H1 (cell line): ENCODE measurements at regions not wholly inside any gene's neighbourhood (a gene's known extent, or its start where the extent isn't known, plus 50 kb on each side); places are given as distances from the start of the nearest gene placed in this dataset.

Experiments used
- CBX5 ChIP-seq: fragments of 300-800, 300-1000 bp; sonication (generic); IDR thresholded peaks from 2 replicates; pipeline ENCODE4 v1.7.1; 2016; ENCODE audit warnings: antibody characterized with exemption, low read length, low read depth
- CEBPB ChIP-seq: IDR thresholded peaks from 2 replicates; pipeline ENCODE4 v1.6.1; 2012; ENCODE audit warnings: low read depth, low read length
- CREB1 ChIP-seq: IDR thresholded peaks from 2 replicates; pipeline ENCODE4 v1.6.1; 2012; ENCODE audit warnings: inconsistent platforms
- CTCF ChIP-seq, 3 experiments: IDR thresholded peaks; 1 replicate in 2 of 3; 2 replicates in 1 of 3; pipeline versions ENCODE4 v1.5.1 to v1.6.1; 2011; ENCODE audit warnings: low read length in 3 of 3, mild to moderate bottlenecking in 3 of 3, inconsistent platforms in 2 of 3, low read depth in 1 of 3, moderate library complexity in 1 of 3; ENCODE audit not compliant: insufficient read depth in 1 of 3; ENCODE audit errors: control extremely low read depth in 1 of 3
- E2F6 ChIP-seq: IDR thresholded peaks from 2 replicates; pipeline ENCODE4 v1.6.1; 2012; ENCODE audit warnings: inconsistent platforms
- EZH2 ChIP-seq: fragments of 200-600 bp; sonication (generic); IDR thresholded peaks from 2 replicates; pipeline ENCODE4 v1.7.1; 2012; ENCODE audit warnings: low read depth, mild to moderate bottlenecking, moderate library complexity, low read length, inconsistent platforms; ENCODE audit not compliant: severe bottlenecking
- POLR2A ChIP-seq, 2 experiments: IDR thresholded peaks; 1 replicate in 1 of 2; 2 replicates in 1 of 2; pipeline ENCODE4 v1.6.1; 2011; ENCODE audit warnings: low read depth in 2 of 2, low read length in 2 of 2, mild to moderate bottlenecking in 2 of 2; ENCODE audit errors: control extremely low read depth in 1 of 2
- POLR2AphosphoS5 ChIP-seq: IDR thresholded peaks from 2 replicates; pipeline ENCODE4 v1.6.1; 2011; ENCODE audit warnings: low read depth, low read length
- RBBP5 ChIP-seq: IDR thresholded peaks from 2 replicates; pipeline ENCODE4 v1.7.1; 2012; ENCODE audit warnings: low read depth, mild to moderate bottlenecking, inconsistent platforms, low read length, moderate library complexity, borderline replicate concordance
- YY1 ChIP-seq: IDR thresholded peaks from 2 replicates; pipeline ENCODE4 v1.6.1; 2011; ENCODE audit warnings: low read depth, mild to moderate bottlenecking, low read length
- TF ChIP-seq, protein P1 (sequence below): IDR thresholded peaks from 2 replicates; pipeline ENCODE4 v1.6.1; 2011; ENCODE audit warnings: low read depth, mild to moderate bottlenecking, low read length; ENCODE audit not compliant: insufficient read depth

DNA sequence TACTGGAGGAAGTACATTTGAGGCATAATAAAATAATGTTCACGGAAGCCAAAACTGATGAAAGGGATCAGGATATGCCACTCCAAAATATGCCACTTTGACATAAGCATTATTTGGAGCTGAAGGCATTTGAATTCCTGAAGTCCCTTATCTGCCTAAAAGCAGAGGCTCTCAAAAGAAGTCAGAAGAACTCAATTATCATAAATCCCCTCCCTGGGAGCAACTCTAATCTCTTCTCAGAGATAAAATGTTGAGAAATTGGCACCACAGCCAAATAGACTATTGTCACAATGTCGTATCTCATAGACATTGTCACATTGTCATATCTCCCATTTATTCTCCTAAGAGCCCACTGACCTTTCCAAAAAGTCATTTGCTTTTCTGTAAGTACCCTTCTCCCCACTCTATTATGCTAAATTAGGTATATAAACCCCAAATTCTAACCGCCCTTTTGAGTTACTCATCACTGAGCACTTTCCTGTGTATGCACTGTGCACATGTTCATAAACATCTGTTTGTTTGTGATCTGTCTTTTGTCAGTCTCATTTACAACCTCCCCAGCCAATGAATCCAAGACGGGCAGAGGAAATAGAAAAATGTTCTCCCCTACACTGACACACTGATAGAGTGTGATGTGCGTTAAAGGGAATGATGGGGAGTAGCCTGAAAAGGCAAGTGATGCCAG lies 78.5 kb upstream of the NAF1 start:
- TF ChIP-seq E2F6 (no peak), RBBP5 (no peak), POLR2AphosphoS5 (no peak), CTCF (IDR thresholded peaks at IDR 0.05; ENCODE audit: control extremely low read depth in 1 of 3, insufficient read depth in 1 of 3, low read depth in 1 of 3, low read length in 3 of 3) (no peak), EZH2 (no peak), POLR2A (IDR thresholded peaks at IDR 0.05; ENCODE audit: control extremely low read depth in 1 of 2, low read depth in 2 of 2, low read length in 2 of 2) (no peak), YY1 (no peak), CBX5 (no peak), CEBPB (no peak), CREB1 (no peak)
- TF ChIP-seq, protein P1, sequence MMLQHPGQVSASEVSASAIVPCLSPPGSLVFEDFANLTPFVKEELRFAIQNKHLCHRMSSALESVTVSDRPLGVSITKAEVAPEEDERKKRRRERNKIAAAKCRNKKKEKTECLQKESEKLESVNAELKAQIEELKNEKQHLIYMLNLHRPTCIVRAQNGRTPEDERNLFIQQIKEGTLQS = no peak
